ENCODE measurements at regions not wholly inside any gene's neighbourhood (a gene's known extent, or its start where the extent isn't known, plus 50 kb on each side); places are given as distances from the start of the nearest gene placed in this dataset.
A peak's percentile ranks its signal among the peaks of the same experiment; 100 is the strongest.

DNA sequence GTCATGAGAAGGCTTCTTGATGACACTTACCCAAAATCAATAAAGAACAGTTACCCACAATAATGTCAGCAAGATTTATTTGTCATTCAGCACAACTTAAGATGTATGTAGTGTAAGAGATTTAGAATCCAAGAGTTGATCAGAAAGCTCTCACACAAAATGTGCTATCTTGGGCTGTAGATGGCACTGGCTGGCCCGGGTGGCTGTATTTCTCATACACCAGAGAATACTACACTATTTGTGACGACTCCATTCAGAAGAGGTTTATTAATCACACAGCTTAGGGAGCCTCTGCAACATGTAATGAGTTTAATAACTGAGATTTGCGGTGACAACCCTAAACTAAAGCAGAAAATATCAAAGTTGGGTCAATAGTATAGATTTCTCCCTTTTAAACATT is 530.4 kb upstream of the KLHL29 start:
- ATAC-seq (no peak), DNase-seq (no peak)
- H3K4me3 ChIP-seq = no peak overlapping the region
- no peaks in the 10 kb centered on the region for H3K36me3 ChIP-seq
- peaks cover 0 to 8% of the 10 kb centered on the region in 2 donors for H3K9me3 ChIP-seq
- intact Hi-C loops (cut with DNase I) = no loop called here
- TF ChIP-seq, protein P1, sequence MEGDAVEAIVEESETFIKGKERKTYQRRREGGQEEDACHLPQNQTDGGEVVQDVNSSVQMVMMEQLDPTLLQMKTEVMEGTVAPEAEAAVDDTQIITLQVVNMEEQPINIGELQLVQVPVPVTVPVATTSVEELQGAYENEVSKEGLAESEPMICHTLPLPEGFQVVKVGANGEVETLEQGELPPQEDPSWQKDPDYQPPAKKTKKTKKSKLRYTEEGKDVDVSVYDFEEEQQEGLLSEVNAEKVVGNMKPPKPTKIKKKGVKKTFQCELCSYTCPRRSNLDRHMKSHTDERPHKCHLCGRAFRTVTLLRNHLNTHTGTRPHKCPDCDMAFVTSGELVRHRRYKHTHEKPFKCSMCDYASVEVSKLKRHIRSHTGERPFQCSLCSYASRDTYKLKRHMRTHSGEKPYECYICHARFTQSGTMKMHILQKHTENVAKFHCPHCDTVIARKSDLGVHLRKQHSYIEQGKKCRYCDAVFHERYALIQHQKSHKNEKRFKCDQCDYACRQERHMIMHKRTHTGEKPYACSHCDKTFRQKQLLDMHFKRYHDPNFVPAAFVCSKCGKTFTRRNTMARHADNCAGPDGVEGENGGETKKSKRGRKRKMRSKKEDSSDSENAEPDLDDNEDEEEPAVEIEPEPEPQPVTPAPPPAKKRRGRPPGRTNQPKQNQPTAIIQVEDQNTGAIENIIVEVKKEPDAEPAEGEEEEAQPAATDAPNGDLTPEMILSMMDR (IDR thresholded peaks at IDR 0.05) = no peak
- no peak overlapping the region for H3K27ac ChIP-seq
- H3K4me1 ChIP-seq = no peaks in the 10 kb centered on the region
- no peaks in the 10 kb centered on the region for H3K27me3 ChIP-seq

GRCh38 chr2:22855081-22855480 is 529.9 kb upstream of the KLHL29 start:
- no peak for DNase-seq
- TF ChIP-seq, protein P1 (IDR thresholded peaks at IDR 0.05) = no peak
- no peak overlapping the region for H3K4me3 ChIP-seq
- no peaks in the 10 kb centered on the region for H3K27me3 ChIP-seq
- intact Hi-C loops (cut with DNase I) = no loop called here
- no peaks in the 10 kb centered on the region for H3K4me1 ChIP-seq
- H3K27ac ChIP-seq = no peak overlapping the region
- ATAC-seq = no peak
- H3K36me3 ChIP-seq = no peaks in the 10 kb centered on the region
- peaks cover 0 to 8% of the 10 kb centered on the region in 2 donors for H3K9me3 ChIP-seq

DNA sequence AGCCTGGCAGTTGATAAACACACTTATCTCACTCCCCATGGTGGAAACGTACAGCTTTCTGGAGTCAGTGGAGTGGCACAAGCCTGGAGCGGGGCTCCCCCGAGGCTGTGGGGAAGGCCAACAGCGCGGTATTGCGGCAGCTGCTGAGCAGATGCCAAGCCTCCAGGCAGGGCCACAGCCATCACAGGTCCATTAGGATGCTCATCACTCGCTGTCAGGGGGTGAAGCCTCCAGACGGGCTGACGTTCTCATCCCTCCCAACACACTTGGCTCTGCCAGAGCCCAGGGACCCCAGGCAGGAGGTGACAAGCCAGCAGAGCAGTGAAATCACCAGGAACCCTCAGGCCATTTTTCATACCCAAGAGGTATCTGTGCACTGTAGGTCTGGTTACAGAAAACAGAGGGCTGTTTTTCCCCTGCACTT is 529.2 kb upstream of the KLHL29 start:
- ATAC-seq = no peak

GRCh38 chr2:22867973-22868372 is 517.0 kb upstream of the KLHL29 start:
- ATAC-seq (no peak), DNase-seq (peak in 2 of 4 donors; percentile 7 to 16)
- no peak overlapping the region for H3K27ac ChIP-seq
- no peaks in the 10 kb centered on the region for H3K9me3 ChIP-seq
- no peaks in the 10 kb centered on the region for H3K4me1 ChIP-seq
- intact Hi-C loops (cut with DNase I) = no loop called here
- H3K27me3 ChIP-seq = no peaks in the 10 kb centered on the region
- no peaks in the 10 kb centered on the region for H3K36me3 ChIP-seq
- no peak overlapping the region for H3K4me3 ChIP-seq
- TF ChIP-seq, protein P1 (IDR thresholded peaks at IDR 0.05) = no peak

More for the DNA sequence above, 529.2 kb upstream of the KLHL29 start:
- Histone ChIP-seq H3K36me3 (no peaks in the 10 kb centered on the region), H3K4me1 (no peaks in the 10 kb centered on the region), H3K4me3 (no peak overlapping the region), H3K9me3 (peaks cover 0 to 11% of the 10 kb centered on the region in 2 donors), H3K27ac (no peak overlapping the region), H3K27me3 (no peaks in the 10 kb centered on the region)
- intact Hi-C loops (cut with DNase I) = no loop called here
- peak in 1 of 4 donors; percentile 67 for DNase-seq
- TF ChIP-seq, protein P1 (IDR thresholded peaks at IDR 0.05) = no peak

DNA sequence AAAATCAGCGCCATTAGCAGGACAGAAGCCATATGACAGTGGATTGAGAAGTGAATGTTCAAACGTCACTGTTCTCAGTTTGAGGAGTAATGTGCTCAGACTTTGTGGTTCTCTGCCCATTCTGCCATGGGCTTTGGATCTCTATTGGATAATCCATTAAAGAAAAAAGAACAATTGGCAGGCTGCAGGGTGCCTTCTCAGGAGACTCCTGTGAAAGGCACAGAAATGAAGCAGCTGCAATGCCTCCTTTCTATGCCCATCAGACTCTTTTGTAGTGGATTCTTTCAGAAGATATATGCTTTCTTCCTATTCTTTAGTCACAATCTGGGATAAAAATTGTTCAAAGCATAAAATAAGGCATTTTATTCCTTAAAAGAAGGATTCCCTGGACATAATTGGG is 506.9 kb upstream of the KLHL29 start:
- intact Hi-C loops (cut with DNase I) = no loop called here
- ATAC-seq = no peak
- TF ChIP-seq, protein P1 (IDR thresholded peaks at IDR 0.05) = no peak

More for the DNA sequence above, 506.9 kb upstream of the KLHL29 start:
- Histone ChIP-seq H3K4me1 (no peaks in the 10 kb centered on the region), H3K4me3 (no peak overlapping the region), H3K9me3 (peaks cover 0 to 12% of the 10 kb centered on the region in 2 donors), H3K27ac (no peak overlapping the region), H3K27me3 (no peaks in the 10 kb centered on the region), H3K36me3 (no peaks in the 10 kb centered on the region)
- no peak for DNase-seq
